ENCODE measurements at regions not wholly inside any gene's neighbourhood (a gene's known extent, or its start where the extent isn't known, plus 50 kb on each side); places are given as distances from the start of the nearest gene placed in this dataset.
A peak's percentile ranks its signal among the peaks of the same experiment; 100 is the strongest.

GRCh38 chr6:113802779-113803178 is 54.4 kb upstream of the MARCKS start:
- no peaks in the 10 kb centered on the region for H3K36me3 ChIP-seq

DNA sequence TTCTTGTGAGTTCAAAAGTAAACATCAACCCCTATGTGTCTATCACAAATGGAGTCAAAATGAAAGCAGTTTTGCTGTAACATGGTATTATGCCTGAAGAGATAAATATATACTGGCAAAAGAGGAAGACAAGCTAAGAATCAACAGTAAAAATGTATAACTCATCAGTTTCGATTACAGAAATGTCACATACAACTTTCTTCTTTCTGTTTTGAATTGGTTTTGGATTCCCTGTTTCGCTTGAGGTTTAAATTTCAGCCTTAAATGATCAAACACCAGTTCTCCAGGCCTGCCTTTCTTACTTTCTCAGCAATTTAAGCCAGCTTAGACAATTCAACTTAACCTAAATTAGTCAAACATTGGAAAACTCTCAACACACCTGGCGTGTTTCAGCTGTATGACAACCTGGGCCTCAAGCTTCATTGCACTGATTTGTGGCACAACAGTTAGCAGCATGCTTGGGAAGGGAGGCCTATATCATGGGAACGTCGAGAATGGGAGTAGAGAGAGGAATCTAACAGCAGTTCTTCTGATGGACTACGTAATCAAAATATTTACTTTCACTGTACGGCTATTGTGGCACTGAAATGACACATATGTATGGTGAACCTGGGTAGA is 51.9 kb upstream of the MARCKS start:
- H3K27ac ChIP-seq, result peak overlapping the region in 5 of 11 experiments; percentile 60 to 88 (median 86); a peak in 10 of 22 replicates
- peak overlapping the region in 5 of 11 experiments; percentile 38 to 76 (median 64); a peak in 8 of 22 replicates for H3K9ac ChIP-seq
- H3K27me3 ChIP-seq, result no peaks in the 10 kb centered on the region
- H3K4me1 ChIP-seq, result peaks cover 7 to 78% (median 15%) of the 10 kb centered on the region in 10 experiments; a peak in 19 of 20 replicates
- peak overlapping the region in 5 of 11 experiments; percentile 61 to 91 (median 72); a peak in 10 of 22 replicates for H3K4me2 ChIP-seq
- no peak overlapping the region; a peak in 1 of 20 replicates for H3K4me3 ChIP-seq
- TF ChIP-seq Cebpa-rat (IDR thresholded peaks at IDR 0.05), result no peak
- no peaks in the 10 kb centered on the region for H4K20me1 ChIP-seq
- H3K36me3 ChIP-seq, result no peaks in the 10 kb centered on the region
- H3K9me3 ChIP-seq (replicated peaks in 1 of 11), result no peaks in the 10 kb centered on the region; a peak in 1 of 22 replicates

More at GRCh38 chr6:113802779-113803178, 54.4 kb upstream of the MARCKS start:
- peaks cover 0 to 56% (median 2%) of the 10 kb centered on the region in 10 experiments; a peak in 9 of 20 replicates for H3K4me1 ChIP-seq
- H3K27ac ChIP-seq, result no peak overlapping the region
- no peak for TF ChIP-seq Cebpa-rat (IDR thresholded peaks at IDR 0.05)
- H3K27me3 ChIP-seq, result no peaks in the 10 kb centered on the region
- H3K9ac ChIP-seq, result no peak overlapping the region
- H3K4me3 ChIP-seq, result no peak overlapping the region
- no peaks in the 10 kb centered on the region for H4K20me1 ChIP-seq
- H3K9me3 ChIP-seq (replicated peaks in 1 of 11), result no peaks in the 10 kb centered on the region; a peak in 1 of 22 replicates
- no peak overlapping the region; a peak in 1 of 22 replicates for H3K4me2 ChIP-seq

DNA sequence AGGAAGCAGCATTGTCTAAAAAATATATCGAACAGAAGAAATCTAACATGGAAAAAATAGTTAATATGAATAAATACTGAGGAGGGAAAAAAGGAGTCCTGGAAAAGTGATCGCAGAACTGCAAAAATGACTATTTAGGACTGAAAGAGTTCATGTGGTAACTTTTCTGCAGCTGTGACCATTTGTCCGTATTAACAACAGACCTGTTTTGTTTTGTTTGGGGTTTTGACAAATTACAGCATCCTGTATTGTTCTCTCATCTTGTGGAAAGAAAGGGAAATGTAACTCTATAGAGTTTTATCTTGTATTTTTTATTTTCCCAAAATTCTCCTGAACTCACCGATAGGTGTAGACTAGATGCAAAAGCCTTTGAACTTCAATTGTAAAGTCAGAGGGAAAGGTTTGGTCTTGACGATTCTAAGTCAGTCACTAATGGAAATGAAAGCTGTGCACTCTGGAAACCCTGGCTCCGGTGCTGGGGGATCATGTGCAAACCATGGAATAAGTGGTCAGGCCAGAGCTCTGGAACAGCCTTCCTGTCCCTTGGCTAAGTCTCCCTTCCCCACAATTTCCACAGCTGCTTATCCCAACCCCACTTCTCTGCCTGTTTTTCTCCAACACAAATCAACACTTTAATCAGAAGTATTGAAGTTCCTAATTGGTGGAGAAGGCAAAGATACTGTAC is 51.2 kb upstream of the MARCKS start:
- no peaks in the 10 kb centered on the region for H3K27me3 ChIP-seq
- peak overlapping the region in 5 of 11 experiments; percentile 61 to 91 (median 72); a peak in 8 of 22 replicates for H3K4me2 ChIP-seq
- no peak for TF ChIP-seq Cebpa-rat (IDR thresholded peaks at IDR 0.05)
- peak overlapping the region in 4 of 11 experiments; percentile 74 to 88 (median 86); a peak in 8 of 22 replicates for H3K27ac ChIP-seq
- no peaks in the 10 kb centered on the region for H4K20me1 ChIP-seq
- peaks cover 7 to 85% (median 15%) of the 10 kb centered on the region in 10 experiments; a peak in 19 of 20 replicates for H3K4me1 ChIP-seq
- no peaks in the 10 kb centered on the region for H3K36me3 ChIP-seq
- peak overlapping the region in 3 of 11 experiments; percentile 64 to 76 (median 70); a peak in 5 of 22 replicates for H3K9ac ChIP-seq
- no peak overlapping the region for H3K4me3 ChIP-seq
- no peaks in the 10 kb centered on the region; a peak in 1 of 22 replicates for H3K9me3 ChIP-seq (replicated peaks in 1 of 11)

All from BLaER1 treated with 17β-estradiol and CSF1 and Interleukin-3, amounts not matched to agents 10 nM and 100 nM (cell line).